ENCODE measurements at regions not wholly inside any gene's neighbourhood (a gene's known extent, or its start where the extent isn't known, plus 50 kb on each side); places are given as distances from the start of the nearest gene placed in this dataset.
"Not testable (repeated sequence)": the region's sequence is repeated elsewhere in the genome, so short reads cannot be mapped to it uniquely, and the experiment has no call there.

- DNase-seq: no peak
Measured at GRCh38 chr10:9175200-9175599, 1120.7 kb downstream of the GATA3 start.

GRCh38 chr10:9183197-9183880, 1128.9 kb downstream of the GATA3 start:
- not testable (repeated sequence) for DNase-seq

GRCh38 chr10:9188022-9188810, 1133.7 kb downstream of the GATA3 start:
- no peak for DNase-seq

- DNase-seq: no peak
Measured at GRCh38 chr10:9189448-9189847, 1135.0 kb downstream of the GATA3 start.

GRCh38 chr10:9193120-9193519, 1138.6 kb downstream of the GATA3 start:
- DNase-seq: no peak

GRCh38 chr10:9195385-9195784, 1140.9 kb downstream of the GATA3 start:
- DNase-seq: no peak

- no peak for DNase-seq
Measured at GRCh38 chr10:9198611-9199010, 1144.1 kb downstream of the GATA3 start.

GRCh38 chr10:9205558-9205957, 1151.1 kb downstream of the GATA3 start:
- no peak for DNase-seq

GRCh38 chr10:9209105-9209798, 1154.8 kb downstream of the GATA3 start:
- DNase-seq: peak in 10 of 14 donors; percentile 5 to 50 (median 22)

- no peak for DNase-seq
Measured at GRCh38 chr10:9211228-9211627, 1156.7 kb downstream of the GATA3 start.

- DNase-seq: no peak
Measured at GRCh38 chr10:9214618-9215017, 1160.1 kb downstream of the GATA3 start.

- DNase-seq: no peak
Measured at GRCh38 chr10:9215121-9215520, 1160.6 kb downstream of the GATA3 start.

- DNase-seq: no peak
Measured at GRCh38 chr10:9219860-9220259, 1165.4 kb downstream of the GATA3 start.

GRCh38 chr10:9222917-9223316, 1168.4 kb downstream of the GATA3 start:
- DNase-seq: no peak

- DNase-seq: no peak
Measured at GRCh38 chr10:9227679-9228365, 1173.3 kb downstream of the GATA3 start.

GRCh38 chr10:9228771-9229170, 1174.3 kb downstream of the GATA3 start:
- no peak for DNase-seq

GRCh38 chr10:9229702-9230244, 1175.3 kb downstream of the GATA3 start:
- no peak for DNase-seq

- DNase-seq: no peak
Measured at GRCh38 chr10:9230625-9231024, 1176.1 kb downstream of the GATA3 start.

GRCh38 chr10:9234191-9234590, 1179.7 kb downstream of the GATA3 start:
- no peak for DNase-seq

GRCh38 chr10:9238041-9238440, 1183.6 kb downstream of the GATA3 start:
- DNase-seq: no peak

GRCh38 chr10:9239298-9239697, 1184.8 kb downstream of the GATA3 start:
- no peak for DNase-seq

- DNase-seq: peak in 8 of 14 donors; percentile 6 to 97 (median 31)
Measured at GRCh38 chr10:9243941-9244411, 1189.5 kb downstream of the GATA3 start.
